ENCODE measurements at regions not wholly inside any gene's neighbourhood (a gene's known extent, or its start where the extent isn't known, plus 50 kb on each side); places are given as distances from the start of the nearest gene placed in this dataset.

- H3K36me3 ChIP-seq (ENCODE audit: control insufficient read depth, insufficient read depth, low read length), result no peaks in the 10 kb centered on the region
- peak; percentile 30 for DNase-seq (ENCODE audit: extremely low read depth, insufficient read length)
- H3K27me3 ChIP-seq (replicated peaks; ENCODE audit: control insufficient read depth, insufficient read depth, low read length), result no peaks in the 10 kb centered on the region
- H3K4me3 ChIP-seq (replicated peaks; ENCODE audit: low read depth, low read length), result no peak overlapping the region
- no peak for TF ChIP-seq CTCF (IDR thresholded peaks at IDR 0.05; ENCODE audit: insufficient read depth, low read length, poor library complexity, severe bottlenecking)
Measured at GRCh38 chr5:50564079-50564478, 102.4 kb upstream of the PARP8 start.

GRCh38 chr5:50564558-50564957 is 101.9 kb upstream of the PARP8 start:
- Histone ChIP-seq H3K4me3 (replicated peaks; ENCODE audit: low read depth, low read length) (no peak overlapping the region), H3K36me3 (ENCODE audit: control insufficient read depth, insufficient read depth, low read length) (no peaks in the 10 kb centered on the region), H3K27me3 (replicated peaks; ENCODE audit: control insufficient read depth, insufficient read depth, low read length) (no peaks in the 10 kb centered on the region)
- TF ChIP-seq CTCF (IDR thresholded peaks at IDR 0.05; ENCODE audit: insufficient read depth, low read length, poor library complexity, severe bottlenecking), result no peak
- no peak for DNase-seq (ENCODE audit: extremely low read depth, insufficient read length)

- no peak for TF ChIP-seq CTCF (IDR thresholded peaks at IDR 0.05; ENCODE audit: insufficient read depth, low read length, poor library complexity, severe bottlenecking)
- DNase-seq (ENCODE audit: extremely low read depth, insufficient read length), result no peak
- H3K27me3 ChIP-seq (replicated peaks; ENCODE audit: control insufficient read depth, insufficient read depth, low read length), result no peaks in the 10 kb centered on the region
- no peak overlapping the region; the same call in 1 of the 2 replicates for H3K4me3 ChIP-seq (replicated peaks; ENCODE audit: low read depth, low read length)
- no peaks in the 10 kb centered on the region for H3K36me3 ChIP-seq (ENCODE audit: control insufficient read depth, insufficient read depth, low read length)
Measured at GRCh38 chr5:50574121-50574520, 92.3 kb upstream of the PARP8 start.

GRCh38 chr5:50575740-50576139 is 90.7 kb upstream of the PARP8 start:
- Histone ChIP-seq H3K27me3 (replicated peaks; ENCODE audit: control insufficient read depth, insufficient read depth, low read length) (no peaks in the 10 kb centered on the region), H3K4me3 (replicated peaks; ENCODE audit: low read depth, low read length) (no peak overlapping the region), H3K36me3 (ENCODE audit: control insufficient read depth, insufficient read depth, low read length) (no peaks in the 10 kb centered on the region)
- DNase-seq (ENCODE audit: extremely low read depth, insufficient read length), result no peak
- no peak for TF ChIP-seq CTCF (IDR thresholded peaks at IDR 0.05; ENCODE audit: insufficient read depth, low read length, poor library complexity, severe bottlenecking)

GRCh38 chr5:50576265-50576664 is 90.2 kb upstream of the PARP8 start:
- no peak for TF ChIP-seq CTCF (IDR thresholded peaks at IDR 0.05; ENCODE audit: insufficient read depth, low read length, poor library complexity, severe bottlenecking)
- DNase-seq (ENCODE audit: extremely low read depth, insufficient read length), result no peak
- H3K4me3 ChIP-seq (replicated peaks; ENCODE audit: low read depth, low read length), result no peak overlapping the region

GRCh38 chr5:50576686-50577256 is 89.7 kb upstream of the PARP8 start:
- Histone ChIP-seq H3K27me3 (replicated peaks; ENCODE audit: control insufficient read depth, insufficient read depth, low read length) (no peaks in the 10 kb centered on the region), H3K4me3 (replicated peaks; ENCODE audit: low read depth, low read length) (no peak overlapping the region), H3K36me3 (ENCODE audit: control insufficient read depth, insufficient read depth, low read length) (no peaks in the 10 kb centered on the region)
- TF ChIP-seq CTCF (IDR thresholded peaks at IDR 0.05; ENCODE audit: insufficient read depth, low read length, poor library complexity, severe bottlenecking), result no peak
- DNase-seq (ENCODE audit: extremely low read depth, insufficient read length), result no peak

More at GRCh38 chr5:50576265-50576664, 90.2 kb upstream of the PARP8 start:
- Histone ChIP-seq H3K27me3 (replicated peaks; ENCODE audit: control insufficient read depth, insufficient read depth, low read length) (no peaks in the 10 kb centered on the region), H3K36me3 (ENCODE audit: control insufficient read depth, insufficient read depth, low read length) (no peaks in the 10 kb centered on the region)
